ENCODE measurements at regions not wholly inside any gene's neighbourhood (a gene's known extent, or its start where the extent isn't known, plus 50 kb on each side); places are given as distances from the start of the nearest gene placed in this dataset.

GRCh38 chr17:12567077-12568053 is 98.3 kb upstream of the MYOCD start:
- TF ChIP-seq POLR2A (IDR thresholded peaks at IDR 0.05): no peak
- no peak for TF ChIP-seq CTCF (IDR thresholded peaks at IDR 0.05)
- no peak for TF ChIP-seq POLR2AphosphoS5 (IDR thresholded peaks at IDR 0.05)
- H3K4me1 ChIP-seq (replicated peaks): no peaks in the 10 kb centered on the region
- no peak for DNase-seq (ENCODE audit: low spot score)
- WGBS: 48% methylated on average over 10 of the region's 10 CpGs
- H3K4me3 ChIP-seq: no peak overlapping the region
- intact Hi-C loops (cut with DNase I): no loop called here
- peaks cover 5% of the 10 kb centered on the region for H3K27me3 ChIP-seq (replicated peaks; ENCODE audit: insufficient read depth)
- no peaks in the 10 kb centered on the region for H3K36me3 ChIP-seq
- no peak overlapping the region for H3K27ac ChIP-seq
- no peaks in the 10 kb centered on the region for H3K9me3 ChIP-seq

- no peaks in the 10 kb centered on the region for H3K4me1 ChIP-seq (replicated peaks)
- H3K9me3 ChIP-seq: no peaks in the 10 kb centered on the region
- H3K36me3 ChIP-seq: no peaks in the 10 kb centered on the region
- H3K27ac ChIP-seq: no peak overlapping the region
- H3K4me3 ChIP-seq: no peak overlapping the region
- 72% methylated on average over 14 of the region's 14 CpGs for WGBS
- H3K27me3 ChIP-seq (replicated peaks; ENCODE audit: insufficient read depth): peaks cover 5% of the 10 kb centered on the region
- no peak for DNase-seq (ENCODE audit: low spot score)
- intact Hi-C loops (cut with DNase I): no loop called here
- TF ChIP-seq POLR2A (IDR thresholded peaks at IDR 0.05) (no peak), CTCF (IDR thresholded peaks at IDR 0.05) (no peak), POLR2AphosphoS5 (IDR thresholded peaks at IDR 0.05) (no peak)
Measured at GRCh38 chr17:12568358-12569251, 97.1 kb upstream of the MYOCD start.

GRCh38 chr17:12571606-12572005 is 94.1 kb upstream of the MYOCD start:
- no peaks in the 10 kb centered on the region for H3K4me1 ChIP-seq (replicated peaks)
- no peaks in the 10 kb centered on the region for H3K36me3 ChIP-seq
- intact Hi-C loops (cut with DNase I): no loop called here
- no peaks in the 10 kb centered on the region for H3K9me3 ChIP-seq
- no peak for DNase-seq (ENCODE audit: low spot score)
- no peak overlapping the region for H3K27ac ChIP-seq
- H3K27me3 ChIP-seq (replicated peaks; ENCODE audit: insufficient read depth): peaks cover 3% of the 10 kb centered on the region
- no peak overlapping the region for H3K4me3 ChIP-seq
- 94% methylated on average over 3 of the region's 3 CpGs for WGBS
- TF ChIP-seq CTCF (IDR thresholded peaks at IDR 0.05): no peak
- TF ChIP-seq POLR2AphosphoS5 (IDR thresholded peaks at IDR 0.05): no peak
- no peak for TF ChIP-seq POLR2A (IDR thresholded peaks at IDR 0.05)

GRCh38 chr17:12574525-12574924 is 91.2 kb upstream of the MYOCD start:
- TF ChIP-seq POLR2A (IDR thresholded peaks at IDR 0.05) (no peak), POLR2AphosphoS5 (IDR thresholded peaks at IDR 0.05) (peak; percentile 56), CTCF (IDR thresholded peaks at IDR 0.05) (no peak)
- Histone ChIP-seq H3K27me3 (replicated peaks; ENCODE audit: insufficient read depth) (no peaks in the 10 kb centered on the region), H3K27ac (no peak overlapping the region), H3K4me1 (replicated peaks) (no peaks in the 10 kb centered on the region), H3K36me3 (no peaks in the 10 kb centered on the region), H3K4me3 (no peak overlapping the region), H3K9me3 (no peaks in the 10 kb centered on the region)
- 16% methylated on average over 2 of the region's 2 CpGs for WGBS
- intact Hi-C loops (cut with DNase I): no loop called here
- no peak for DNase-seq (ENCODE audit: low spot score)

Measured in prostate gland (tissue), 2 donors.